Hindlimb muscle (tissue), 1 donor: ENCODE measurements at regions not wholly inside any gene's neighbourhood (a gene's known extent, or its start where the extent isn't known, plus 50 kb on each side); places are given as distances from the start of the nearest gene placed in this dataset.
"Not testable (repeated sequence)": the region's sequence is repeated elsewhere in the genome, so short reads cannot be mapped to it uniquely, and the experiment has no call there.

Experiments
- DNase-seq: peaks from one replicate; pipeline ENCODE4 v3.0.0-alpha.2; 2013

DNA sequence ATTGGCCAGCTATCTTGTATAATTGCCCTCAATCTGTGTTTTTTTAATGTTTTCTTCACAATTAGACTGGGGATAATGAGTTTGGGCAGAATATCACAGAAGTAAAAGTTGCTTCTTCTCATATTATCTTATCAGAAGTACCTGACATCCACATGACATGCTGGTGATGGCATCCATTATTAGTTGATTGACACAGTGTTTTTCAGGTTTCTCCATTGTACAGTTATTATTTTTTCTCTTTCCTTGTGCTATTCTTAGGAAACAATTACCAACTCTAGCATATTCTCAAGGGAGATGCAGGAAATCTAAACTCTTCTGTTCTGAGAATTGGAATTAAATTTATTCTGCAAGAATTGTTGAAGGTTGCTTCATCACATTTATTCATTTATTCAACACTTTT lies 1000.1 kb upstream of the LCORL start:
- DNase-seq = no peak

DNA sequence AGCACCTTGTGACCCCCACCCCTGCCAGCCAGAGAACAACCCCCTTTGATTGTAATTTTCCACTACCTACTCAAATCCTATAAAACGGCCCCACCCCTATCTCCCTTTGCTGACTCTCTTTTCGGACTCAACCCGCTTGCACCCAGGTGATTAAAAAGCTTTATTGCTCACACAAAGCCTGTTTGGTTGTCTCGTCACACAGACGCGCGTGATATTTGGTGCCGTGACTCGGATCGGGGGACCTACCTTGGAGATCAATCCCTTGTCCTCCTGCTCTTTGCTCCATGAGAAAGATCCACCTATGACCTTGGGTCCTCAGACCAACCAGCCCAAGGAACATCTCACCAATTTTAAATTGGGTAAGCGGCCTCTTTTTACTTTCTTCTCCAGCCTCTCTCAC lies 995.0 kb upstream of the LCORL start:
- DNase-seq = not testable (repeated sequence)

DNA sequence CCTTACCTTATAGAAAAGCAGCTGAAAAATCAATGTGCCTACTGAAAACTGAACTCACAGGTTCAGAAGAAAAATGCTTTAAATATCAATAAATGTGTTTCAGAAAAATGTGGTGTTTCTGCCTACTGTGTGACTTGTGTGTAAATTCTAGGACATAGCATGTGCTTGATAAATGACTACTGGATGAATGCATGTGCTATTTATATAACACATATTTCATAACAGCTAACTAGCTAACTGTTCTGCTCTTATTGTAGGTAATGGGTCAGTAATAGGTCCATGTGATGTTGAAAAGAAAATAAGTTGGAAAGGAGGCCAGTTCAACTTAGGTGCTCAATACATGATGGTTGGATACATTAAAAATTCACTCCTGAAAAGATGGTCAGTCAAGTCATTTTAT lies 993.0 kb upstream of the LCORL start:
- DNase-seq = no peak

DNA sequence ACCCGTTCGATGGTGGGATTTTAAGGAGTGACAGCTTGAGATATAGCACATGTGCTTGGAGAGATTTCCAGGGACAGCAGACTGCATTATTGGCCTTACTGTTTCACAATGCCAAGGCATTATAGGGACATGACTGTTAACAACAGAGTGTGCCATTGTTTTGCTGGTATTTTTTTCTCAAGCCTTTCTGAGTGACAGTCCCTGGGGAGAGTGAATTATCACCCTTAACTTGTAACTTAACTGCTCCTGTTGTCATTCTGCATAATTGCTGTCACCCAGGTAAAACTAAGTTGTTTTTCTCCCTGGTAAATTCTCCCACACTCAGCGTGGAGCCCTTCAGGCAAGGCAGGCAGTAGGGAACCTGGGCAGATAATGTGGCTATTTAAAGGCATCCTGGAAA lies 989.2 kb upstream of the LCORL start:
- no peak for DNase-seq

DNA sequence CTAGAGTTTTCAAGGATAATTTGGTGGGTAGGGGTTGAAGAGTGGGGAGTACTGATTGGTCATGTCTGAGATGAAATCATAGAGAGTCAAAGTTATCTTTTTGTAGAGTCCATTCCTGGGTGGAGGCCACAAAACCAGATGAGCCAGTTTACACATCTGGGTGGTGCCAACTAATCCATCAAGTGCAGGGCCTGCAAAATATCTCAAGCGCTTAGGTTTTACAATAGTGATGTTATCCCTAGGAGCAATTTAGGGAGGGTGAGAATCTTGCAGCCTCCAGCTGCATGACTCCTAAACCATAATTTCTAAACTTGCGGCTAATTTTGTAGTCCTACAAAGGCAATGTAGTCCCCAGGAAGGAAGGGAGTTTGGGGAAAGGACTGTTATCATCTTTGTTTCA lies 988.3 kb upstream of the LCORL start:
- DNase-seq = no peak

DNA sequence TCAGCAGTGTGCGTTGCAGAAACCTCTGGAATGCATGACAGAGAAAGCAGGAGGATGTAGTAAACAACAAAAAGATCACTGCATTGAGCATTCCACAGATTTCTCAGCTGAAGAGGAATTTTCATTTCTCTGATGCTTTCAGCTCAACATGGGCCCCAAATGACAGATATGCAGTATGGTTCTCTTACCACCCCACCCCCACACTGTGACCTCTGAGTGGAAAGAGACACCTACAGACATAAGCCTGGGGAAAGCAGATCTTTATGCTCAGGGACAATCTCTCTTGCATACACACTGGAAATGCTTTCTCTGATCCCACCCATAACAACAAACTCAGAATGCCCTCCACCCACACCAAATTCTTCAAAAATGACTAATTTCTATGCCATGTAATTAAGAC lies 983.7 kb upstream of the LCORL start:
- DNase-seq = no peak

DNA sequence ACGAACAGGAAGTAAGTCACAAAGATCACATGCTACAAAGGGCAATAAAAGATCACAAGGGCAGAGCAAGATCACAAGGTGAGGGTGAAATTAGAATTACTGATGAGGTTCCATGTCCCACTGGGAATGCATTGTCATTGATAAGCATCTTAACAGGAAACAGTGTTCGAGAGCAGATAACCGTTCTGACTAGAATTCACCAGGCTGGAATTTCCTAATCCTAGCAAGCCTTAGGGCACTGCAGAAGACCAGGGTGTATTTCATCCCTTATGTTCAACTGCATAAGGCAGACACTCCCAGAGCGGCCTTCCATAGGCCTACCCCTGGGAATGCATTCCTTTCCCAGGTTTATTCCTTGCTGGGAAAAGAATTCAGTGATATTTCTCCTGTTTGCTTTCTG lies 980.6 kb upstream of the LCORL start:
- no peak for DNase-seq

DNA sequence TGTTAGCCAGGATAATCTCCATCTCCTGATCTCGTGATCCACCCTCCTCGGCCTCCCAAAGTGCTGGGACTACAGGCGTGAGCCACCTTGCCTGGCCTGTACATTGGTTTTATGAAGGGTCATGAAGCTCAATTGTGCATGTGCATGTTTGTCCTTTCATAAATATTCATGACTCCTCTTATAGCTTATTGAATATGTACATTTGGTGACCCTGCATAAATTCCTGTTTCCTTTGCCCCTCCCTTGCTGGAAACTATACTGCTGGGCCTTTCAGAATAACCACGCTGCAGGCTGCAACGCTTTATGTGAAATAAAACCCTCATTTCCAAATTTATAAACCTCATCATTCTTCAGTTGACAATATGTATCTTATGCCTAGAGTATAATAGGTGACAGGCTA lies 978.0 kb upstream of the LCORL start:
- no peak for DNase-seq

DNA sequence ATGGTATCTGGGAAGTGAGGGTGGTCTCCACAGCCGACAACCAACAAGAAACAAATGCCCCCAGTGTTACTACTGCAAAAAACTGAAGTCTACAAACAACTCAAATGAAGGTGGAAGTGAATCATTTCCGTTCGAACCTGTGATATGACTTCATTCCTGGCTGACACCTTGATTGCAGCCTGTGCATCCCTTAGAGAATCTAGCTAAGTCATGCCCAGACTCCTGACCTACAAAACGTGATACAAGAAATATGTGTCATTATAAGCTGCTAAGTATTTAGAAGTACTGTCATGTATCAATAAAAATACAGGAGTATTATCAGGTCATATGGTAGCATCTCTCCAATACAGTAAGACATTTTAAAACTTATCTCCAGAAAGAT lies 959.7 kb upstream of the LCORL start:
- no peak for DNase-seq

DNA sequence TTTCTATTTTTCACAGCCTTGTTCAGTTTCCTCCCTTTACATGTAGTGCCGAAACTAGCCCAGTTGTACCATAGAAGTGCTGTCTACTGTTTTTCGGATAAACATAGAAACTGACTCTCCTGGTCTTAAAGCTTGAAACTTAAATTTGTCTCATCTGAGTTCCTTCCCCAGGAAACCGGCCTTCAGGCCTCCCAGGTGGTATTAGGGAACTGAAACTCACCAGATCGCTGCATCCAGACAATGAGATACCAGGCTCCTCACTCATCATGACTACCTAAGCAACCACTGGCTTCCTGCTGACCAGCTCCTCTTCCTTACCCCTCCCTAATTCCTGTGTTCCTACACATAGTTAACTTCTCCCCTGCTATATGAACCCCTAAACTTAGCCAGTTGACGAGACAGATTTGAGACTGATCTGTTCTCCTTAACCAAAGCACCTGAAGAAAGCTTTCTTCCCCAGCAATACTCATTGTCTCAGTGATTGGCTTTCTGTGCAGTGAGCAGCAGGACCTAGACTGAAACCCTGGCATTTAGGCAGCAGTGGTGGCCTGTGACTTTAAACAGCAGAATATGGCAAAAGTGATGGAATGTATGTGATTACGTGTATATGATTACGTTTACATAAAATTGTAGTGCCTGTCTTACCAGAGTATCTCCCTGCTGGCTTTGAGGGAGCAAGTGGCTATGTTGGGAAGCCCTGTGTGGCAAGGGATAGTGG lies 959.1 kb upstream of the LCORL start:
- DNase-seq = no peak

DNA sequence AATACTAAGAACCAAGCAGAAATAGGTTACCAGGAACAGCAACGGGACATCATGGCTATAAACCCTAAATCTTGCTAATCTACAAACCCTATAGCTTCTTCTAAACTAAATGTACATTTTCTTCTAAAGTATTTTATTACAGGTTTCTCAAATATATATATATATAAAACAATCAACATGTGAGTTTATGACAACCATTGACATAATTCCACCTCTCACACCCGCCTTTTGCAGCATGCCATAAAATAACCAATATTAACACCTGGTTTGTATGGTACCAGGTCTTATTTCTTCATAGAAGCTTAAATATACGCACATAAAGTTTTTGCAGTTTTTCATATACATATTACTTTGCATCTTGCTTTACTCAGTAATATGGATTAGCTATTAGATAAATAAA lies 955.3 kb upstream of the LCORL start:
- no peak for DNase-seq

DNA sequence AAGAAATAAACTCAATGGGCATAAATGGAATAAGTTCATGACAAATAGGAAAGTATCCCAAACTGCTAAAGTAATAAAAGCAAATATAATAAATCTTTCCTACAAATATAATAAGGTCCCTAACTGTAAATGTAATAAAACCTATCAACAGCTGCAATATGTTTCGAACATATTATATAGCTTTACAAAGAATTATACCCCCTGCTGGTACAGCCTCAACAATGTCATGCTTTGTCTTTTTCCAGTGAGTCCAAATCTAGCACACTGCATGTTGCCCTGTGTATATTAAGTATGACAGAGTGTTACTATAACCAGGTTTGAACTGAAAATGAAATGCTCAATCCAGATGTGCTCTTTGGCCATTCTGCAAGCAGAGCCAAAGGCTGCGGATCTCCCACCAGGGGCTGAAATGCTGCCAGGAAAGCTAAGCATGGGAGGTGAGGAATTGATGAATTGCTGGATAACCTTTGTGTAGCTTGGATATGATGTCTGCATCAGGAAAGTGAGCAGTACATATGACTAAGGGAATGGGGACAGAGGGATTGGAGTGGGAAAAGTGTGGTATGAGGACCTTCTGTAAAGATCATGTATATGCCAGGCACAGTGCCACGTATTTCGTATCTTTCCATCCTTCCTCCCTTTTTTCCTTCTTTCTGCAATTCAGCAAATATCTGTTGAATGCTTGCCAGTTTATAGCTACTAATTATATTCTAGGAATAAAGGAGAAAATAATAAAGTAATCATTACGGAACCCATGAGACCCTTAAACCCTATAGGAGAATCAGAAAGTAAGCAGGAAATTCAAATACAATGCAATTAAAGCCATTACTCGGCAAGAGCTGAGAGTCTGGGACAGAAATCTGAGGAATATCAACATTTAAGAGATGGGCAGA lies 954.6 kb upstream of the LCORL start:
- DNase-seq = peak; percentile 4

DNA sequence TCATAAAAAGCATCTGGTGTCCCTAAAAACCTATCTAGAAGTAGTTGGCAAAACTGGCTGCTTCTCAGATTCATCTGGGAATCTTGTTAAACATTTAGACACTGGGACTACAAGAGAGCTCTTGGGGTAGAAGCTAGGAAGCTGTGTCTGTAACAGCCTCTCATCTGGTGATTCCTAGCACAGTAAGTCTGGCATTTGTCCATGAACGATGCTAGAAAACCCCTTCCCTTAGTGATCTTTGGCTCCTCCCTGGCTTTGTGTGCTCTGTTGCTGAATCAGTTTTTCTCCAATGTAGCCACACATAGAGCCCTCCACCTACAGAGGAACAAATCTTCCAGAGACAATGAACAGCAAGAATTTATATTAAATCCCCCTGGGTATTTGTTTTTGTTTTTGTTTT lies 951.7 kb upstream of the LCORL start:
- no peak for DNase-seq

DNA sequence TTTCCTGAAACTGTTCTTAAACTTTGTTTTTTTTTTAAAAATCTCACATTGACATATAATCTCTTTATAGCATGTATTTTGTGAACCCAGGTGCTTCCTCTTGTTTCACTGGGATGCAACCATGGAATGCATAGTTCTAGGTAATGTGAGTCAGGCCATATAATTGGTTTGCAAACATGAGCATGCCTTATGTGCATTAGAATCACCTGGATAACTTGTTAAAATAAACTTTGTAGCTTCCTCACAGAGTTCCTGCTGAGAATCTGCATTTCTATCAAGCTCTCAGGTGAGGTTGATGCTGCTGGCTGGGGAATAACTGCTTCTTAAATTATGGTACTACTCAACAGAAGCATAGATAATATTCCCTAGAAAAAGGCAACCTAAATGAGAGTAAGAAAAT lies 940.3 kb upstream of the LCORL start:
- no peak for DNase-seq

DNA sequence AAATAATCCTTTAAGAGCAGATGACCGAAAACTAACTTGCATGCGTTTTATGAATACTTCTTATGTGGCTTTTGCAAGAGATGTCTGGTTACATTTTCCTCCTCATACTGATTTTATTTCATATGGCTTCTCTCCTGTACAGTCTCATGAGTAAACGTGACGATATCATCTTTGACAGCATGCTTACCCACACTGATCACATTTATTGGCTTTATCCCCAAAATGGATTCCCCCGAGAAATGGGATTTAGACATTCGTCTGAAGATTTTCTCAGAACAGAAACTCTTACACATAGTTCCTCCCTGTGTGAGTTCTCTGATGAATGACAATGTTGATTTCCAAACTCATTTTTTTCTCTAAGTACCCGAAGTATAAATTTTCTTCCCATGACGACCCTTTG lies 939.7 kb upstream of the LCORL start:
- DNase-seq = no peak

DNA sequence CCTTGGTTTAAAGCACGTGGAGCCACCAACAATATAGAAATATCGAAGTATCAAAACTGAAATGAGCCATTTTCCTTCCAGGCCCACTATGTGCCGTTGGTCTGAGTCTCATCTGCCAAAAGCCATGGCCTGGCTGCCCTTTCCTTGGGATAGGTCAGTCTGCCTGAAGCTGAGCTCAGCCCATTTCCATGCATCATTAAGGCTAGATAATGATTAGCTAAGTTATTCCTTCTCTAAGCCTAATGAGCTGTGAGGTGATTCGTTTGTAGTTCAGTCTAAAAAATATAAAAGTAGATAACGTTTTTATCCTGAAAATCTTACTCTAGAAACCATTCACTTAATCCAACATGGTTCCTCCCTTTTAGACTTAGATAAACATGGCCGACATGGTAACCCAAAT lies 936.2 kb upstream of the LCORL start:
- DNase-seq = no peak

DNA sequence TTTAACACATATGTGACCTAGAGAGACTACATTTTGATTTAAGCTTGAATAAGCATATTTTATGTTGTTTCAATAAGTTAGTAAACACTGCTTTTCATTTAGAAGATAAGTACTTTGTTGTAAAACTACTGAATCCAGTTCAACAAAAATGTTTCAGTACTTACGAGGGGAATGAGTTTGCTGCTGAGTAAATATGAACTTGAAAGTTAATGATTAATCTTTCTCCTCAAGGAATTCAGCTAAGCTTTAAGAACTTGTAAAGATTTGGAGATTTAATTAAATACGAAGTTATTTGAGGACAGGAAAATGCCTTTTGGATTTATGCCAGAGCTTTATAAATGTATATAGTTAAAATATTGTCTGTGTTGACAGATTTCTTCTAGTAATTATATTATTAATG lies 933.0 kb upstream of the LCORL start:
- no peak for DNase-seq

DNA sequence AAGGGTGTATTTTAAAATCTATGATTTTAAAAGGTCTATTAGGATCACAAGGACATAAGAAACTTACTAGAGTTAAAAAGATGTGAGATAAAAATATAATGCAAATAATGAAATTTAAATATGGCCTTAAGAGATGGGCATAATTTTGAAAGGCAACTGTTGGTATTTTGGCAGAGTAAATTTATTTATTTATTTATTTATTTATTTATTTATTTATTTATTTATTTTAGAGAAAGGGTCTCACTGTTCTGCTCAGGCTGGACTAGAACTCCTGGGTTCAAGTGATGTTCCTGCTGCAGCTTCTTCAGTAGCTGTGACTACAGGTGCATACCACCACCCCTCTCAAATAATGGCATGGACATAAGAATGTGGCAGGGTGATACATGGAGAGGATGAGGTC lies 932.1 kb upstream of the LCORL start:
- DNase-seq = no peak

DNA sequence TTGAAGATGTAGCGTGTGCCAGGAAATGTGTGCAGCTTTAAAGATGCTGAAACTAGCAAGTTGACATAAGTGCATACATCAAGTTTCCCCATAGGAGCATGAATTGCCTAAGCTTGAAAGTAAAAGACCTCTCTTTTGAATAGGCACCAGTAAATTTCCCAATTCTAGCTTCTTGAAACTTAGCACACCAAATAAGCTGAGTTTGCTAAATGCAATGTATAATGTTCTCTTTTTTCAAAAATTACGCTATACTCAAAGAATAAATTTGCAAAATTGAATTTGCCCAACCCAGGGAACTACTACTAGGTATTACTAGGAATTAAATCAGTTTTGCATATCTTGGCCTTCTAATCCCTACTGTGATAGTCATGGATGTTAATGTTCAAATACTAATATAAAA lies 923.9 kb upstream of the LCORL start:
- DNase-seq = no peak

DNA sequence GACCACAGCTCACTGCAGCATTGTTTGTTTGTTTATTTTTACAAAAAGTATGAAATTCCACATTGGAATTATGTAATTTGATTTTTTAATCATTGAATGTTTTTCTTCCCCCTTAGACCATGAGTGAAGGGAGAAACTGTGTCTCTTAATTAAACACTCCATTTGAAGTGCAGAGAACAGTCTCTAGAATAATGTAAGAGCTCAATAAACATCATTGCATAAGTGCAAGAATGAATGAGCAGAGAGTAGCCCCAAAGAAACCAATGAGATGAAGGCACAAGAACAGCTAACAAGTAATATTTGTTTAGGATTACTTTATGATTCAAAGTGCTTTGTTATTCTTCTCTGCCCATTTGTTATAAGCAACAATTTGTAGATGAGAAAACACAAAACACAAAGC lies 921.3 kb upstream of the LCORL start:
- no peak for DNase-seq

DNA sequence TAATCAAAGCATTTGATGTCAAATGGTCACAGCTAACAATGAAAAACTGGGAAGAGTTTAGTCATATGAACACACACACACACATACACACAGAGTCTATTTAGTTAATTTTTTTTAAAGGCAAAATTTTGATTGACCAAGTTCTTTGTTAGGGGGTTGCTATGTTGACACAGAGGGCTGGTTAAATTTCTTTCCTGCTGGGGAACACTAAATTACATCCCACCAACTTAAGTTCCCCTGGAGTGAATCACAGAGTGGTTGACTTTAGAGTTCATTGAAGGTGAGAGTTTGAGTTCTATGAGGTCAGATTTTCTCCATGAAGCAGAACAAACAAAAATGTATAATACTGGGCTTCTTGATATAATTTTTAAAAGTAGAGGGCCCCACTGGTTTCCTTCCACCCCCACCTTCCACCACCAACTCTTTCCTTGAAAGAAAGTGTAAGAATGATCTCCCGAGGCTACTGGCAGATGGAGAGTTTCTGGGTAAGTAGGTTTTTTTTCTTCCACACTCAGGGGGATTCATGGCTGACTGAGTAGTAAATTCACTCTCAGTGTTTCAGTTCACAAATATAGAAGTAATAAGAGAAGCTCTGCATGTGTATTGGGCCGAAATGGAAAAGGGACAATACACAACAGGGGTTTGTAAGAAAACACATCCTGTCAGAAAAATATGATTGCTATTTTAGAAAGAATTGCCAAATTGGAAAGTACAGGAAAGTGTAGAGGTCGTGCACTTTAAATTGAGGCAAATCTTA lies 917.0 kb upstream of the LCORL start:
- DNase-seq = no peak

DNA sequence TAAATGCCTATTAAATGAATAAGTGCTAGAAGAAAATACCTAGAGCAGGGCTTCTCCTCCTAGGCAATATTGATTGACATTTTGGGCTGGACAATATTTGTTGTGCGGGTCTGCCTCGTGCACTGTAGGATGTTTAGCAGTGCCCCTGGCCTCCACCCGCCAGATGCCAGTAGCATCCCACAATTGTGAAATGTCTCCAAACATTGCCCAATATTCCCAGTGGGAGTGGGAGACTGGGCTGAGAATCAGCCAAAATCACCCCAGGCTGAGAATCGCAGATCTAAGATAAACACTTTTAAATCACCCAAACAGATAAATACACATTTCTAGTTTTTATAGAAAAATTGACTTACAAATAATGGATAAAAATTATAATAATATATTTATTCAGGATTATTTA lies 916.2 kb upstream of the LCORL start:
- DNase-seq = no peak

DNA sequence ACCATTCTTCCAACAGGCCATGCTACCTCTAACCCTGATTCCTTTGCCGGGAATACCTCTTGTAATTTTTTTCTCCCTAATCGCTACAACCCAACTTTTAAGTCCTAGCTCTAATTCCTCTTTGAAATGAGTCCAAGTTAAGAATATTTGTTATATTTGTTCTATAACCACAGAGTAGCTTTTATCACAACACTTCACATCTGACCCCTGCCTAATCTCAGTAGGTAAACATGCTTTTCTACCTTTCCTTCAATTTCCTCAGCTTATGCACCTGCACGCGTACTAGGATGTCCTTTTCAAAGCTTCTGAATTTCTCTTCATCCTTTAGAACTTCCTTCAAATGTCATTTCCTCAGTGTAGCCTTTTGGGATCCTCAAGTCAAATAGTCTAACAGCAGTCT lies 915.5 kb upstream of the LCORL start:
- no peak for DNase-seq
